Activated naive CD4-positive, alpha-beta T cell treated with anti-CD3 and anti-CD28 coated beads, Interleukin-2, amount 50 U/mL, for 72 hours (primary cell): ENCODE measurements at regions not wholly inside any gene's neighbourhood (a gene's known extent, or its start where the extent isn't known, plus 50 kb on each side); places are given as distances from the start of the nearest gene placed in this dataset.

Experiments
- ATAC-seq, 2 donors: fragments of 150-1000 bp; cut with Tn5 transposase; 2 replicates each; pipeline ENCODE4 v1.10.0; 2021; ENCODE audit warnings: mild to moderate bottlenecking in 2 of 2, moderate library complexity in 2 of 2
- DNase-seq, 2 donors: peaks; one replicate each; pipeline ENCODE4 v3.0.0; 2021 to 2022; ENCODE audit warnings: low spot score in 2 of 2
- H3K27ac Mint-ChIP-seq, 2 donors: one replicate each; pipeline ENCODE4 v1.8.0; 2022; ENCODE audit warnings: mild to moderate bottlenecking in 2 of 2, mixed read lengths in 2 of 2
- H3K36me3 Mint-ChIP-seq, 2 donors: one replicate each; pipeline ENCODE4 v1.8.0; 2022; ENCODE audit warnings: mixed read lengths in 2 of 2
- H3K9me3 Mint-ChIP-seq, 2 donors: one replicate each; pipeline ENCODE4 v1.8.0; 2022; ENCODE audit warnings: mixed read lengths in 2 of 2

DNA sequence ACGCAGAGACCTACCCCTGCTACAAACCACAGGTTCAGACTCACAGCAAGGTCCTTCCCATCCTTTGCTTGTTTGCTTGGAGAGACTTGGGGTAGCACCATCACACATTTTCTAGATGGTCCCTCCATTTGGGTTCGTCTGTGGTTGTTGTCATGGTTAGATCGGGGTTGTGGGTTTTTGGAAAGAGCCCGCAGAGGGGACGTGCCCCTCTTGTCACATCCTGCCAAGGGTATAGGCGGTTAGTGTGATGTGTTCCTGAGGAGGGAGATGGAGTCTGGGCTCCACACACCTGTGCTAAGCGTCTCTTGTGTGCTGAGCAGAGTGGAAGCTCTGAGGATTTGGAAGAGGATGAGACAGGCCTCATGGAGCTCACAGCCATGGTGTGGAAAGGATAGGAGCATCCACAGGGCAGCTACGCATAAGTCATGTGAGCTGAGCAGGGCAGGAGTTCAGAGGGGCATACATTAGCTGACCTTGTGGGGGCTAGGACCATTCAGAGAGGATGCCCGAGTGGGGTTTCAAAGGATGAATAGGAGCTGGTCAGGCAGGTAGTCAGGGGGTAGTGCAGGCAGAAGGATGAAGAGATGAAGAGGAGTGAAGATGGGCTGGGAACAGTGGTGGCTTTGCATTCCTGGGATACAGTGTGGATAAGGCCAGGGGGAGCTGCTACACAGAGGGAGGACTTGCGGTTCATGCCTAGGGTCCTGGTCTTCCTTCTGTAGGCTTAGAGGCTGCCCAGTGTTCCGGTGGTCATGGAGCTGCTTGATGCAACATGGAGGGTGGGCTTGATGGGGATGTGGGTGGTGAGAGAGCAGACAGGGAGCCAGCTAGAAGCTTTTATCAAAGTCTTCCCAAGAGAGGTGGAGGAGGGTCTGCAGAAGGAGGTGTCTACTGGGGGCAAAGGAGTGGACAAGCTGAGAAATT lies 62.9 kb downstream of the ACKR3 start:
- Mint-ChIP-seq H3K27ac (peak overlapping the region in 1 of 2 donors; percentile 12), H3K36me3 (no peaks in the 10 kb centered on the region), H3K9me3 (no peaks in the 10 kb centered on the region)
- ATAC-seq (no peak), DNase-seq (no peak)

- ATAC-seq: no peak
- Mint-ChIP-seq H3K36me3 (no peaks in the 10 kb centered on the region), H3K9me3 (no peaks in the 10 kb centered on the region), H3K27ac (no peak overlapping the region)
- DNase-seq: no peak
Observed at GRCh38 chr2:236633219-236633570, 63.6 kb downstream of the ACKR3 start.

DNA sequence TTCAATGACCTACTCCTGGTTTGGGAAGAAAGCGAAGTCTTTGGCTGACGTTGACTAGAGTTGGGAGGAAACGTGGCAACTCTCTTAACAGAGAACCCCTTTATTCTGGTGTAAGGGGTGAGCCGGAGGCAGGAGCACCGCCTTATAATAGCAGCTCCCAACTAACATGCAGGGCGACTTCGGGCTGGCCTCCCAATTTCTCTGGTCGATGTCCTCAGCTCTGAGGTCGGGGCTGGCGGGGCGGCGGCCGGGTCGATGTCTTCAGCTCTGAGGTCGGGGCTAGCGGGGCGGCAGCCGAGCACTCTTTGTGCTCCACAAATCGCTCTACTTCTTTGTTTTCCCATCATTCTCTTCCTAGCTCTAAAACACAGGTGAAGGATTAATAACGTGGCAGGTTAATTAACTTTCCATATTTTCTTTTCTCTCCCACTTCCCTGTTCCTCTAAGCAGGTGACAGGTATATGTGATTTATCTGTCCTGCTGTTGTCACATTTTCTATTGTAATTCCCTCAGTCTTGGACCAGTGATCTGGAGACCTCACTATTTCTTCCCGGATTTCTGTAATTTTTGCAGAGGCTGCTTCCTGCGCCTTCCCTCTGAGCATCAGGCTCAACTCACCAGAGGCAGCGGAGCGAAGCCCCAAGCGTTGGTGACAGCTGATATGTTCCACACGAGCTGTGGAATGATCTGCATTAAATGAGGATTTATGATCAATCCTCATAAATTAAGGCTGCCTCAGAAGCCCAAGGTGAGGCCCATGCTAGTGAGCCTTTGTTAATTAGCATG lies 64.3 kb downstream of the ACKR3 start:
- DNase-seq (no peak), ATAC-seq (no peak)
- peak overlapping the region in 1 of 2 donors; percentile 32 for H3K27ac Mint-ChIP-seq
- no peaks in the 10 kb centered on the region for H3K9me3 Mint-ChIP-seq
- H3K36me3 Mint-ChIP-seq: no peaks in the 10 kb centered on the region

DNA sequence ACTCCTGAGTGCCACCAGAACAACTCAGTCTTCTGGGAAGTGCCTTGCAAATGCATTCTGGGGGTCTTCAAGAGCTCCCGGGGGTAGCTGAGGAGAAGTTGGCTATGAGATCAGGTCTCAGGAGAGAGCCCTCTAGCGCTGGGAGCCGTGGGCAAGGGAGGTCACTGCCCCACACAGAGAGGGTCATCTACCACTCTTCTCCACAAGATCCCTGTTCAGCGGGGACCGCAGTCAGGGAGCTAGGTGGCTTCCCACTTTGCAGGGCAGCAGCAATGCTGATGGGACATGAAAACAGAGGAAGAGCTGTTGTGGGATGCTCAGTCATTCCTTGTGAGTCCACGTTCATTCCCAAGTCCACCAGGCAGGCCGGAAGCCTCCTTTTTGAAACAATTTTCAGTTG lies 66.6 kb downstream of the ACKR3 start:
- no peak for DNase-seq
- no peaks in the 10 kb centered on the region for H3K36me3 Mint-ChIP-seq
- no peaks in the 10 kb centered on the region for H3K9me3 Mint-ChIP-seq
- H3K27ac Mint-ChIP-seq: peak overlapping the region in 1 of 2 donors; percentile 24
- ATAC-seq: no peak

DNA sequence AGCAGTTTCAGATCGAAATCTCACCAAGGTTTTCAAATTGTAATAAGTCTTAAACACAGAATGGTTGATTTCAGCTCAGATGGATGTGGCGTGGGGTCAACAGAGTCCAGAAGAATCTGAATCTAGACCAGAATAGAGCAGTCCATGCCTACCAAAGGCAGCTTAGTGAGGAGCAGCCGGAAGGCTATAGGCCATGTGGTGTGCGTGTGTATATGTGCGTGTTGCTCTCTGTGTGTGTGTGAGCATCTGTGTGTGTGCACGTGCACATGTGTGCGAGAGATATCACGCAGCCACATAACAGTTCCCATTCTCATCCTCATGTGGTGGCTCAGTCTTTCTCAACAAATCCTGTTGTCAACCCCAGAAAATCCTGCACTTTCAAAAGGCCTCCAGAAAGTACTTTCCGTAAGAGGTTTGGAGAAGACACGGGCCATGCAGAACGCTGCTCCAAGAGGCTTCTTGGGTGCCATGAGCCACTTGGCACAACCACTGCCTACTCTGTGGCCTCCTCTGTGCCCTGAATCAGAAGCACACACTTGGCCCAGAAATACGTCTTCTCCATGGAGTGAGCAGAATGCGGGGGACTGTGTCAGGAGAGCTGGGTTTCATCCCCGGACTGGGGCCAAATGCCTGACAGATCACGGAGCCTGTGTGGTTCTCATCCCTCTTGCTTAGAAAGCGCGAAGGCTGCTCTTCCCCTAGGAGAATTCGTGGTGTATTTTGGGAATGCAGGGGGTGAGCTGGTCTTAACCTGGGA lies 67.3 kb downstream of the ACKR3 start:
- Mint-ChIP-seq H3K9me3 (no peaks in the 10 kb centered on the region), H3K27ac (no peak overlapping the region), H3K36me3 (no peaks in the 10 kb centered on the region)
- DNase-seq: no peak
- ATAC-seq: no peak

GRCh38 chr2:236637686-236638569 lies 68.3 kb downstream of the ACKR3 start:
- Mint-ChIP-seq H3K36me3 (no peaks in the 10 kb centered on the region), H3K9me3 (no peaks in the 10 kb centered on the region), H3K27ac (no peak overlapping the region)
- DNase-seq (no peak), ATAC-seq (no peak)

DNA sequence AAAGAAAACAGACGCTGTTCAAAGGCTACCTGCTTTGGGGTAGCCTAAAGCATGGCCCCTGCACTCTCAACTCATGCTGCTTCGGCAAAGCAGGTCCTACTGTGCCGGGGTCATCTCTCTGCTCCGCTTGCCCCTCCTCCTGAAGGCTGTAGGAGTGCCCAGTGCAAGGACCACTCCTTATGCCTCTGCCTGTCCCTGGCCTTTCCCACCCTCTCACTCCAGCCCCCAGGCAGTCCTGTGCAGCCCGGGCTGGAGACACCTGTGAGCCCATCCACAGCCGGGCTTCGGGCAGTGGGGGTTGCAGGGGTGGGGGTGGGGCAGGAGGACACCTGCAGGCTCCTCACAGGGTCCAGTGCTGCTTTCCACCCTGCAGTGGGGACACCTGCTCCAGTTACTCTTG lies 69.1 kb downstream of the ACKR3 start:
- no peak overlapping the region for H3K27ac Mint-ChIP-seq
- H3K9me3 Mint-ChIP-seq: no peaks in the 10 kb centered on the region
- peaks cover 0 to 3% of the 10 kb centered on the region in 2 donors for H3K36me3 Mint-ChIP-seq

DNA sequence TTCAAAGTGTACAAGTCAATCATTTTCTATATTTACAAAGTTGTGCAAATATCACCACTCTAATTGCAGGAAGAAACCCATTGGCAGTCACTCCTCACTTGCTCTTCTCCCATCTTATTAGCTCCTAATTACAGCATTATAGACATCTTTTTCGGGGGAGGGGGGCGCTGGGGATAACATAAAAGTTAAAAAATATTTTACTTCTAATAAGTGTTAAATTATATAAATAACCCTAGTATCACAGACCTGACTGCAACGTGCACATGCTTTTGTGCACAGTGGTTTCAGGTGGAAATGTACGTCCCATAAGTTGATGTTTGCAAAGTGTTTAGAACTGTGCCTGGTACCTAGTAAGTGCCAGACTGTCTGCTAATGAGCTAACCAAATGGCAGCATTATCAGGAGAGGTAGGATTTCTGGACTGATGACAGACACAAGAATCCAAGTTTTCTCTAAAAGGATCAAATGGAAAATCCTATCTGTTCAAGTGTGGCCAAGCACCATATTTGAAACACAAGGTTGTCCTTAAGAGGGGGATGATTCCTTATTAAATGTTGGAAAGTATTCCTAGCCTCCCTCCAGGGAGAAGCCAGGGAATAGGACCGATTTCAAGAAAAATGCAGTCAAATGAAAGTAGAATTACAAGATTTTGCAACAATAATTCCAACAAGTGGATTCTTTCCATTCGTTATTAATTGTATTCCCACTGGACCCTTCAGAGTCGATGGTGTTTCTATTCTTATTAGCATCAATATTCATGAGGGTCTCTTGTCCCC lies 70.0 kb downstream of the ACKR3 start:
- H3K27ac Mint-ChIP-seq: no peak overlapping the region
- peaks cover 0 to 5% of the 10 kb centered on the region in 2 donors for H3K36me3 Mint-ChIP-seq
- no peak for DNase-seq
- ATAC-seq: no peak
- no peaks in the 10 kb centered on the region for H3K9me3 Mint-ChIP-seq

More for the DNA sequence above, 69.1 kb downstream of the ACKR3 start:
- no peak for DNase-seq
- no peak for ATAC-seq

GRCh38 chr2:236641051-236641726 lies 71.6 kb downstream of the ACKR3 start:
- ATAC-seq (no peak), DNase-seq (no peak)
- peaks cover 0 to 5% of the 10 kb centered on the region in 2 donors for H3K36me3 Mint-ChIP-seq
- no peaks in the 10 kb centered on the region for H3K9me3 Mint-ChIP-seq
- H3K27ac Mint-ChIP-seq: no peak overlapping the region

DNA sequence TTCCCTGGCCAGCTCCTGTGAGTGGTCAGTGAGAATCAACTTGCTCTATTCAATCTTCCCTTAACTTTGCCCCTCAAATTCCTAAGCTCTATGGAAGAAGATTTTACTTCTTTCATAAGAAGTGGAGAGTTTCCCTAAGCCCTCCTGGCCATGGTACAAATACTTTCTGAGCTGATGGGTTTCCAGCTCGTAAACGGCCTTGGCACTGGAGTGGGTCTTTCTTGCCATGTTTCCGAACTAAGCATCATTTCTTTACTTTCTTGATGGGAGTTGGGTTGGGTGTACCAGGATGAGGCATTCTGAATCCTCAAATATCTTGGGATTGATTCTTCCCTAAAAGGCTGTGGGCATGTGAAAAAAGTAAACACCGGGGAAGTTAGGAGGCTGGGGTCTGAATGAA lies 72.5 kb downstream of the ACKR3 start:
- H3K27ac Mint-ChIP-seq: no peak overlapping the region
- no peak for ATAC-seq
- H3K36me3 Mint-ChIP-seq: peaks cover 0 to 5% of the 10 kb centered on the region in 2 donors
- H3K9me3 Mint-ChIP-seq: no peaks in the 10 kb centered on the region
- no peak for DNase-seq

DNA sequence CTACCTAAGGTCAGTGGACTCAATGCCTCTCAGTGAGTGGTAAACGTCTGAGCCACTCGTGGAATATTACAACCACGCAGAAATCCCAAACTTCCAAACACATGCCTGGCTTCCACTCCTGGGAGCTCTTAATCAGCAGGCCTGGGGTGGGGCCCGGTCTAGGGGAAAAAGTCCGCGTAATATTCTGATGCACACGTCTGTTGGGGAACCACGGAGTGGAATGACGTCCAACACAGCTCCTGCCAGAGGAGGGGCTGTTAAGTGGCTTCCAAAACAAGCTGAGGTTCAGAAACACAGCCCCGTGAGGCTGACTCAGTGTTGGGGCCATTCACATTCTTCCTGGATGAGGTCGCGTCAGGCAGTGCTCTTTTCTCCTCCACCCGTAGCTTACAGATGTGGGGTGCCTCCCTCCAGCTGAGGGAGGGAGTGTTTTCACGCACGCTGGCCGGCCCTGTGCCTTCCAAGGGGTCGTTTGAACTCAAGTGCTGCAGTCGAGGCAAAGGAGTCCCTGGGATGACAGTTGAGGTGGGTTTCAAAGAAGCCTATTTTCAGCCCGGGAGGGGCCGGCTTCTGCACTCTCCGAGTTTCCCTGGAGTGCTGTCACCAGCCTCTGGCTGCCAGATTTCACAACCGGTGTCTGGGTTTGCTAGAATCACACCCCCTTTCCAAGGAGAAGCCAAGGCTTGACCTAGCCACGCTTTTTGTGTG lies 73.1 kb downstream of the ACKR3 start:
- Mint-ChIP-seq H3K27ac (no peak overlapping the region), H3K36me3 (peaks cover 0 to 5% of the 10 kb centered on the region in 2 donors), H3K9me3 (no peaks in the 10 kb centered on the region)
- no peak for DNase-seq
- no peak for ATAC-seq

GRCh38 chr2:236643480-236643879 lies 73.9 kb downstream of the ACKR3 start:
- Mint-ChIP-seq H3K36me3 (peaks cover 0 to 5% of the 10 kb centered on the region in 2 donors), H3K9me3 (no peaks in the 10 kb centered on the region), H3K27ac (no peak overlapping the region)
- DNase-seq: no peak
- no peak for ATAC-seq

DNA sequence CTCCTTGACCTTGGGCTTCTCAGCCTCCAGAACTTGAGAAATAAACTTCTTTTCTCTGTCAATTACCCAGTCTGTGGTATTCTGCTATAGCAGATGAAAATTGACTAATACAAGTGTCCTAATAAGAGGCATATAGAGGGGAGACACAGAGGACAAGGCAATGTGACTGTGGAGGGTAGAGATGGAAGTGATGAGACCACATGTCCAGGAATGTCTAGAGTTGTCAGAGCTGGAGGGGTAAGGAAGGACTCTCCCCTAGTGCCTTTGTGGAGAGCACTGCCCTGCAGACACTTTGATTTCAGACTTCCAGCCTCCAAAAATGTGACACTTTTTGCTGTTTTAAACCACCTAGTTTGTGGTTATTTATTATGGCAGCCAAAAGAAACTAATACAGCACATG lies 74.4 kb downstream of the ACKR3 start:
- ATAC-seq: no peak
- Mint-ChIP-seq H3K36me3 (peaks cover 0 to 5% of the 10 kb centered on the region in 2 donors), H3K27ac (no peak overlapping the region), H3K9me3 (no peaks in the 10 kb centered on the region)
- DNase-seq: no peak

GRCh38 chr2:236644502-236644911 lies 74.9 kb downstream of the ACKR3 start:
- Mint-ChIP-seq H3K27ac (peak overlapping the region in 1 of 2 donors; percentile 63), H3K9me3 (peaks cover 0 to under 1% of the 10 kb centered on the region in 2 donors), H3K36me3 (peaks cover 0 to 6% of the 10 kb centered on the region in 2 donors)
- DNase-seq (no peak), ATAC-seq (no peak)
